B cell (primary cell): ENCODE measurements at regions not wholly inside any gene's neighbourhood (a gene's known extent, or its start where the extent isn't known, plus 50 kb on each side); places are given as distances from the start of the nearest gene placed in this dataset.

Experiments
- ATAC-seq: fragments of 200-7000 bp; cut with Tn5 transposase; one replicate; pipeline ENCODE4 v1.10.0; 2021; ENCODE audit warnings: low read depth, mild to moderate bottlenecking, moderate number of reproducible peaks, moderate library complexity
- CTCF ChIA-PET: fragments of 350-600 bp; sonication (Branson Sonifier 250); formaldehyde crosslinking; loops from one replicate; lab custom pipeline; 2021; ENCODE audit warnings: antibody characterized with exemption, inconsistent platforms; lab: Charles Lee
- POLR2A ChIA-PET: fragments of 350-600 bp; sonication (Branson Sonifier 250); formaldehyde crosslinking; loops from one replicate; lab custom pipeline; 2021; ENCODE audit warnings: antibody characterized with exemption; lab: Charles Lee
- DNase-seq: peaks from one replicate; pipeline ENCODE4 v3.0.0; 2013
- H2AFZ ChIP-seq: 2 replicates; pipeline ENCODE4 v1.6.1; 2012; ENCODE audit warnings: mild to moderate bottlenecking, low read depth, low read length; ENCODE audit not compliant: insufficient read depth, poor library complexity, severe bottlenecking
- H3K27ac ChIP-seq, 2 donors: 1 replicate in 1 of 2; 2 replicates in 1 of 2; pipeline ENCODE4 v1.5.1; 2012 to 2013; ENCODE audit warnings: low read length in 2 of 2, mild to moderate bottlenecking in 2 of 2, moderate library complexity in 1 of 2
- H3K27me3 ChIP-seq, 4 experiments: fragments of 200-600 bp in 1 of 4; sonication (generic) in 1 of 4; replicated peaks in 1 of 4; 1 replicate in 2 of 4; 2 replicates in 2 of 4; pipeline versions ENCODE4 v1.6.1 to v1.7.0; 2013 to 2016; ENCODE audit warnings: low read length in 3 of 4, mild to moderate bottlenecking in 2 of 4, mixed read lengths in 1 of 4, moderate library complexity in 1 of 4; ENCODE audit not compliant: insufficient read depth in 4 of 4, control insufficient read depth in 3 of 4; ENCODE audit errors: control extremely low read depth in 1 of 4
- H3K36me3 ChIP-seq, 2 experiments: replicated peaks in 1 of 2; 1 replicate in 1 of 2; 2 replicates in 1 of 2; pipeline versions ENCODE4 v1.6.1 to v1.7.1; 2013; ENCODE audit warnings: low read length in 1 of 2; ENCODE audit not compliant: insufficient read depth in 2 of 2, control insufficient read depth in 1 of 2; ENCODE audit errors: control extremely low read depth in 1 of 2, extremely low read depth in 1 of 2
- H3K4me1 ChIP-seq, 2 donors: fragments of 200-600 bp in 1 of 2; sonication (generic) in 1 of 2; 1 replicate in 1 of 2; 2 replicates in 1 of 2; pipeline versions ENCODE4 v1.5.1 to v1.6.1; 2013 to 2017; ENCODE audit warnings: low read length in 2 of 2; ENCODE audit not compliant: control insufficient read depth in 2 of 2, insufficient read depth in 2 of 2
- H3K4me2 ChIP-seq: replicated peaks from 2 replicates; pipeline ENCODE3; 2012; ENCODE audit warnings: mild to moderate bottlenecking, low read depth, low read length; ENCODE audit not compliant: poor library complexity, severe bottlenecking
- H3K4me3 ChIP-seq, 5 experiments: fragments of 200-600 bp in 1 of 5; sonication (generic) in 1 of 5; 1 replicate in 3 of 5; 2 replicates in 2 of 5; pipeline versions ENCODE4 v1.5.1 to v1.7.0; 2011 to 2016; ENCODE audit warnings: low read length in 4 of 5, mild to moderate bottlenecking in 4 of 5, low read depth in 2 of 5, control low read depth in 1 of 5, moderate library complexity in 1 of 5; ENCODE audit not compliant: insufficient read depth in 1 of 5; ENCODE audit errors: control extremely low read depth in 1 of 5, extremely low read depth in 1 of 5
- H3K79me2 ChIP-seq: fragments of 200-600 bp; sonication (generic); one replicate; pipeline ENCODE4 v1.6.0; 2016; ENCODE audit warnings: low read length; ENCODE audit not compliant: control insufficient read depth, insufficient read depth
- H3K9ac ChIP-seq: fragments of 200-600 bp; sonication (generic); 2 replicates; pipeline ENCODE4 v1.6.1; 2017; ENCODE audit warnings: mild to moderate bottlenecking, low read length, moderate library complexity
- H3K9me3 ChIP-seq, 3 donors: one replicate each; pipeline versions ENCODE4 v1.6.1 to v1.7.1; 2013; ENCODE audit warnings: low read length in 2 of 3; ENCODE audit not compliant: control insufficient read depth in 2 of 3, insufficient read depth in 1 of 3; ENCODE audit errors: control extremely low read depth in 1 of 3
- H4K20me1 ChIP-seq: 2 replicates; pipeline ENCODE4 v1.6.0; 2012; ENCODE audit warnings: mild to moderate bottlenecking, low read length; ENCODE audit not compliant: insufficient read depth, control insufficient read depth, poor library complexity, severe bottlenecking
- H3K27ac Mint-ChIP-seq: one replicate; pipeline ENCODE4 v1.8.0; 2021; ENCODE audit warnings: mixed read lengths
- H3K27me3 Mint-ChIP-seq: one replicate; pipeline ENCODE4 v1.8.0; 2021; ENCODE audit warnings: mixed read lengths
- H3K4me1 Mint-ChIP-seq: one replicate; pipeline ENCODE4 v1.8.0; 2021; ENCODE audit warnings: mixed read lengths
- H3K4me3 Mint-ChIP-seq: one replicate; pipeline ENCODE4 v1.8.0; 2021; ENCODE audit warnings: mixed read lengths
- H3K9me3 Mint-ChIP-seq: one replicate; pipeline ENCODE4 v1.8.0; 2022; ENCODE audit warnings: mixed read lengths; ENCODE audit not compliant: insufficient read depth
- CTCF ChIP-seq: fragments of 200-600 bp; IDR thresholded peaks from one replicate; pipeline ENCODE4 v1.8.0; 2022; ENCODE audit warnings: antibody characterized with exemption, mild to moderate bottlenecking
- EZH2 ChIP-seq: IDR thresholded peaks from 2 replicates; pipeline ENCODE4 v1.6.1; 2012; ENCODE audit warnings: borderline replicate concordance, low read depth, mild to moderate bottlenecking, moderate library complexity, low read length; ENCODE audit not compliant: insufficient read depth, poor library complexity, severe bottlenecking
- WGBS: methylation state at CpG from one replicate; pipeline ENCODE4 v1.1.5; 2013; ENCODE audit warnings: missing lambda C conversion rate; ENCODE audit not compliant: insufficient coverage; 5-methylcytosine and 5-hydroxymethylcytosine counted together
- intact Hi-C: fragments of 100-400 bp; cut with micrococcal nuclease; formaldehyde crosslinking; loops from one replicate; pipeline ENCODE4 v1.10.0; 2022

- ChIA-PET CTCF (interaction anchor here (0.7 kb wide), 1 partner anchor 295 kb away, joined by 3 read pairs; no protein-coding TSS in a partner anchor), POLR2A (no interaction called here)
- 87% methylated on average over 2 of the region's 3 CpGs for WGBS
Observed at GRCh38 chr11:122421702-122422101, 233.8 kb upstream of the UBASH3B start.

GRCh38 chr11:122418032-122418431 is 237.5 kb upstream of the UBASH3B start:
- H3K79me2 ChIP-seq: no peaks in the 10 kb centered on the region
- ChIA-PET POLR2A (no interaction called here), CTCF (no interaction called here)
- H3K27ac Mint-ChIP-seq: no peak overlapping the region
- 90% methylated on average over 3 of the region's 3 CpGs for WGBS
- H3K9ac ChIP-seq: no peak overlapping the region
- no peak overlapping the region for H2AFZ ChIP-seq
- ATAC-seq (no peak), DNase-seq (no peak)
- TF ChIP-seq CTCF (no peak), EZH2 (no peak)
- intact Hi-C loops: no loop called here
- H3K4me3 Mint-ChIP-seq: no peak overlapping the region
- H3K27me3 Mint-ChIP-seq: no peaks in the 10 kb centered on the region
- H4K20me1 ChIP-seq: no peaks in the 10 kb centered on the region
- H3K4me1 Mint-ChIP-seq: no peaks in the 10 kb centered on the region
- H3K9me3 Mint-ChIP-seq: peaks cover 8% of the 10 kb centered on the region
- H3K4me3 ChIP-seq: no peak overlapping the region
- H3K36me3 ChIP-seq: no peaks in the 10 kb centered on the region
- no peak overlapping the region for H3K27ac ChIP-seq
- no peak overlapping the region for H3K4me2 ChIP-seq
- no peaks in the 10 kb centered on the region for H3K27me3 ChIP-seq
- H3K4me1 ChIP-seq: no peaks in the 10 kb centered on the region
- H3K9me3 ChIP-seq: peaks cover 0 to 9% (median 6%) of the 10 kb centered on the region in 3 donors

More at GRCh38 chr11:122421702-122422101, 233.8 kb upstream of the UBASH3B start:
- Histone ChIP-seq H2AFZ (no peak overlapping the region), H3K27ac (no peak overlapping the region), H3K9me3 (no peaks in the 10 kb centered on the region), H3K4me3 (no peak overlapping the region), H3K27me3 (no peaks in the 10 kb centered on the region), H3K4me2 (no peak overlapping the region), H3K36me3 (no peaks in the 10 kb centered on the region), H3K4me1 (no peaks in the 10 kb centered on the region), H3K79me2 (no peaks in the 10 kb centered on the region), H3K9ac (no peak overlapping the region), H4K20me1 (no peaks in the 10 kb centered on the region)
- peaks cover 8% of the 10 kb centered on the region for H3K27me3 Mint-ChIP-seq
- no peak for TF ChIP-seq EZH2
- TF ChIP-seq CTCF: no peak
- no peak overlapping the region for H3K27ac Mint-ChIP-seq
- no peaks in the 10 kb centered on the region for H3K4me1 Mint-ChIP-seq
- H3K4me3 Mint-ChIP-seq: no peak overlapping the region
- DNase-seq: no peak
- no peak for ATAC-seq
- H3K9me3 Mint-ChIP-seq: no peaks in the 10 kb centered on the region
- intact Hi-C loops: no loop called here
